ENCODE measurements at regions not wholly inside any gene's neighbourhood (a gene's known extent, or its start where the extent isn't known, plus 50 kb on each side); places are given as distances from the start of the nearest gene placed in this dataset.
"Not testable (repeated sequence)": the region's sequence is repeated elsewhere in the genome, so short reads cannot be mapped to it uniquely, and the experiment has no call there.

- DNase-seq (ENCODE audit: low spot score) = no peak
Observed at GRCh38 chr5:74402553-74402952, 238.0 kb downstream of the ENC1 start.

DNA sequence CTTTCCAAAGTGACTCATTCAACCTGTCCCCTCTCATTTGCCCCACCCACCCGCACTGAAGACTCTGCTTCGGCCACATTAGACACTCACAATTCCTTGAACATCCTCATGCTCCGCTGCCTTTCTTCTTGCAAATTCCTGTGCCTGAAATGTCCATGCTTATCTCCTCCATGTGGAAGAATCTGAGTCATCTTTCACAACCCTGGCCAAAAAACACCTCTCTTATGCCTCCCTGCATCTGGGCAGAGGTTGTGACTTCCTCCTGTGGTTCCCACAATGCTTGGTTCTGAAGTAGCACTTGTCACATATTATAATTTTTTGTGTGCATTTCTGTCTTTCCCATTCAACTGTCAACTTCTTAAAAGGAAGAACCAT lies 238.6 kb downstream of the ENC1 start:
- no peak for DNase-seq (ENCODE audit: low spot score)

GRCh38 chr5:74401281-74401945 lies 239.1 kb downstream of the ENC1 start:
- no peak for DNase-seq (ENCODE audit: low spot score)

GRCh38 chr5:74400067-74400466 lies 240.5 kb downstream of the ENC1 start:
- no peak for DNase-seq (ENCODE audit: low spot score)

- no peak for DNase-seq (ENCODE audit: low spot score)
Observed at GRCh38 chr5:74396913-74397622, 243.5 kb downstream of the ENC1 start.

GRCh38 chr5:74394916-74395880 lies 245.3 kb downstream of the ENC1 start:
- no peak for DNase-seq (ENCODE audit: low spot score)

- no peak for DNase-seq (ENCODE audit: low spot score)
Observed at GRCh38 chr5:74394528-74394915, 246.0 kb downstream of the ENC1 start.

DNA sequence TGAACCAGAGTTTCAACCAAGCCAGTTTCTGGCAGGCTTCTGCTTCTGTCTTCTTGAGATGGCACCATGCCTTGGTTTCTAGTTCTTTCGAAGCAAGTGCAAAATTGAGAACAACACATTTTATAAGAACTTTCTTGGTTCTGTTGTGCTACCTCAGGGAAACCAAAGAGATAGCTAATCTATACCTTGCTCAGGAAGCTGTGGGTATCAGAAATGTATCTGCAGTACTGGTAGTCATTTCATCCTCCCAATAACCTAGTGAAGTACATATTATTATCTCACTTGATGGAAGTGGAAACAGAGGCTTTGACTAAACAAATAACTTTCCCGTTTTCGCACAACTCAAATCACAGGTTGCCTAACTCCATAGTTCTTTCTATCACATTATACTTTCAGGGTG lies 246.6 kb downstream of the ENC1 start:
- no peak for DNase-seq (ENCODE audit: low spot score)

DNA sequence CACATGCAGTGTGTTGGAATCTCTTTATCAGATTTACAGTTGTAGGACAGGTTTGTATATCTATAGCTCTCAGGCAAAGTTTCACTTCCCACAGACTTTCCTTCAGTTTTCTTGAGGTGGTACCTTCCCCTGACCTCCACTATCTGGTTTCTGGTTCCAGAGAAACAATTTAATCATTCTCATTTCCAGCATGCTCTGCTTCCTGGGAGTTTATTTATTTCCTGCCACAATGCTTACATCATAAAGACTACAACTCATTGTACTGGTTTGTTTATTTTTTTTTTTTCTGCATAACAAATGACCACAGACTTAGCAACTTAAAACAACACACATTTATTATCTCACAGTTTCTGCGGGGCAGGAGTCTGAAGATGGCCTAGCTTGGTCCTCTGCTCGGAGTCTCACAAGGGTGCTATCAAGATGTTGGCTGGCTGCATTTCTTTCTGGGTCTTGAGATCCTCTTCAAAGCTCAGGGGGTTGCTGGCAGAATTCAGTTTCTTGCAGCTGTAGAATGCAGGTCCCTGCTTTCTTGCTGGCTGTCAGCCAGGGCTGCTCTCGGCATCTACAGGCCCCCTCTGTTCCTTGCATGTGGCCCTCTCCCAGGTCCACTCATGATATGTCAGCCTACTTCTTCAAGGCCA lies 247.7 kb downstream of the ENC1 start:
- DNase-seq (ENCODE audit: low spot score) = no peak

DNA sequence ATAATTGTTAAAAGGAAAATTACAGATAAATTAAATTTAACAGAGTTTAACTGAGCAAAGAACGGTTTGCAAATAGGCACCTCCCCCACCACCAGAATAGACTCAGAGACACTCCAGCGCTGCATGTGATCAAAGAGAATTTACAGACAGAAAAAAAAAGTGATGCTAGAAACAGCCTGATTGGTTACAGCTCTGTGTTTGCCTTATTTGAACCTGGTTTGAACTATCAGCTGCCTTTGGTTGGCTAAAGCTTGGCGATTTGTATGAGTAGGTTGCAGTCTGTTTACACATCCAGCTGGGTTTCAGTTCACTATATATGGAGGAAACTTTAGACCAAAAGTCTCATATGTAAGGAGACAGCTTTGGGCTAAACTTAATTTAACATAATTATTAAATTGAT lies 249.1 kb downstream of the ENC1 start:
- DNase-seq (ENCODE audit: low spot score) = no peak

GRCh38 chr5:74390822-74391221 lies 249.7 kb downstream of the ENC1 start:
- DNase-seq (ENCODE audit: low spot score) = no peak

DNA sequence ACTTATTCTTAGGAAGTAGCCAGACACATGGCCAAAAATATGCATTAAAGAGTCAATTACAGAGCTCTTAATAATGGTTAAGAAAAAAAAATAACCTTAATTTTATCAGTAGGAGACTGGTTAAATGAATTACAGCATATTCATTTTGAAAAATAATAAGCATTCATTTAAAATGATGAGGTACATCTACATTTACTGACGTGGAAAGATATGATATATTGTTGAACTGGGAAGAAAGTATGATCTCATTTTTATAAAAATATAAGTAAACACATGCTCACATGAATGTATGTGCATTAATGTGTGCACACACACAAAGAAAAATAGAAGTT lies 250.3 kb downstream of the ENC1 start:
- DNase-seq (ENCODE audit: low spot score) = no peak

- no peak for DNase-seq (ENCODE audit: low spot score)
Observed at GRCh38 chr5:74389531-74390305, 250.8 kb downstream of the ENC1 start.

- not testable (repeated sequence) for DNase-seq (ENCODE audit: low spot score)
Observed at GRCh38 chr5:74388411-74388810, 252.1 kb downstream of the ENC1 start.

- peak; percentile 7 for DNase-seq (ENCODE audit: low spot score)
Observed at GRCh38 chr5:74386571-74387334, 253.8 kb downstream of the ENC1 start.

DNA sequence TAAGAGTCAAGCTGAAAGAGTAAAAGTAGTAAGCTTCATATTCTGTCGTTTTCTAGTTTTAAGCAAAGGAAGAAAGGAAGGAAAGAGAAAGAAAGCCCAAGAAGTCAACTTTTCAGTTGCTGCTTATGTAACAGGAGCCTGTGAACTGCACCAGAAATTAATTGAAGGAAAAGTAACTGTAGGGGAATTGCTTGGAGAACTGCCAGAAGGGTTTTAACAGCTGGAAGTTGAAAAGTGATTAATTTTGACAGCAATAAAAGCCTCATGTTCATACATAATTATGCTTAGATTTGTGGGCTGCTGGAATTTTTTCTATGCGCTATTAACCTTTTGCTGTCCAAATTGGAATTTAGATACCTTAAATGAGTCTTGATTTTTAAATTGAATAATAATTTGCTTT lies 255.7 kb downstream of the ENC1 start:
- DNase-seq (ENCODE audit: low spot score) = no peak

DNA sequence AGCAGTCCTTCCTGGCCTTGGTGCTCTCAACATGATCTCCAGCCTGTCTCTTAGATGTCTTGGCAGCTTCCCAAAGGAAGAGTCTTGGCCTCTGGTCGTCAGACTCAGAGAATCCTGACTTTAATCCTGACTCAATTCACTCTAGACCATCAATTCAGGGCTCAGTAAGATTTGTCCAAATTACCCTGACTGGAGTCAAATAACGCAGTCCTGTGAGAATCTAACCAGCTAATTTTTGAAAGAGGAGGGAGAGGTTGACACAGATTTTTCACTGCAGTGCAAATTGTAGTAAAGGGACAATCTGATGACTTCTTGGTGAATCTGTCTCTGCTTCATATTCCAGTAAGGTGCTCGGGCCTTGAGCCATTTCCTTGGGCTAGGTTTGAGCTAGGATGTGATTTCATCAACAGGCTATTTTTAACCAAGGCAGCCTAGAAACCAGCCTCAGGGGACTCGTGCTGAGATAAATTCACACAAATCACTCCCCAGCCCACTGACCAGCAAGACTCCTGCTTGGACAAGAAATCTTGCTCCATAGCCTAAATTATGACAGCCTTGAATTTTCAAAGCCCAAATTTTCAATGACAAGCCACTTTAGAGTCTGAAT lies 257.4 kb downstream of the ENC1 start:
- DNase-seq (ENCODE audit: low spot score) = no peak

DNA sequence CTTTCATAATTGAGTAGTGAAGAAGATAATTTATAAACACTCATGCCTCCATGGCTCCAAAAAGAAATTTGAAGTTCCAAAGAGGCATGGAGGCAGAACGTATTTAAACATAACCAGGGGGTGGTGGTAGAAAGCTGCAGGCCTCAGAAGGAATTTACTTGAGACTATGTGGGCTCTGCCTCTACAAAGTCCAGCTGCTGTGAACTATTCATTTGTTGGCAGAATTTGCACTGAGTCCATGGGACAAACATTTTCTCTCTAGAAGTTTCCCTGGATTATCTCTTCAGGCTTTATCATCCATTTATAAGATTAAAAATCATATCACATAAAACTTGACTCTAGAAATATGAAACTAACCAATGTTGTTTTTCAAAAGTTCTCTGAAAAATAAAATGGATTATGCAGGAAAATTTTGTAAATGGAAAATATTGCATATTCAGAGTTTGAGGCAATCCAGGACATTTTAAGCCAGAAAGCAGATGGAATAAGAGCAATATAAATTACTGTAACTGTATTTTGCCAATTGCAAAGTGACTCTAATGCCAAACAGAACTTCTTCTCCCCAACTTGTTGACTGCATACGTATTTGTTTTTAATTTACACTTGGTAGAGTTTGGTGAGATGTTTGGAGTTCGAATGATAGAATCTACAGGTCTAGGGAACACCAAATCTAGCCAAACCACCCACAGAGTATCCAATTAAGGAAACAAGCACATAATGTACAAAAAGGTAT lies 258.2 kb downstream of the ENC1 start:
- no peak for DNase-seq (ENCODE audit: low spot score)

GRCh38 chr5:74380193-74380592 lies 260.3 kb downstream of the ENC1 start:
- no peak for DNase-seq (ENCODE audit: low spot score)

DNA sequence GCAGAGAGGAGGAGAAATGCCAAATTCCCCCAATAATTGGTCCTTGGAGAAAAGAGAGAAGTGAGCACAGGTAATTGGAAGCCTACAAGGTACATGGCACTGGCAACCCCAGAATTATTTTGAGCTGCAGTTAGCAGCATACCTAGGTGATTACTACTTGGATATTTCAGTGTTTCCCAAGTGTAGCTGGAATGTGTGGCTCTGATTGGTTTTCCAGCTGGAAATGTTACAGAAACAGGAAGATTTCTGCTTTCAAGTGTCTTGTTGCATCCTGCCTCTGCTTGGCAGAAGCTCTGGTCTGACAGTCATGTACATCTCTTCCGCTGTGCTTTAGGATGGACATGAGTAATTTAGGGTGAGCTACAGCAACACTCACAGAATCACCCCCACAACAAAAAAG lies 262.1 kb downstream of the ENC1 start:
- DNase-seq (ENCODE audit: low spot score) = no peak

All from RKO (cell line).